ENCODE measurements at regions not wholly inside any gene's neighbourhood (a gene's known extent, or its start where the extent isn't known, plus 50 kb on each side); places are given as distances from the start of the nearest gene placed in this dataset.

GRCh38 chr16:20136446-20136968 is 62.8 kb upstream of the GPR139 start:
- TF ChIP-seq LRRFIP1 (CRISPR knock-in tag; conservative IDR thresholded peaks at IDR 0.05) (no peak), ZNF326 (CRISPR knock-in tag; IDR thresholded peaks at IDR 0.05; ENCODE audit: borderline replicate concordance) (no peak), SRSF9 (IDR thresholded peaks at IDR 0.05; ENCODE audit: borderline replicate concordance, insufficient read depth, low read depth, low read length, poor library complexity, severe bottlenecking) (no peak), KDM4B (CRISPR knock-in tag; IDR thresholded peaks at IDR 0.05) (no peak), MZF1 (CRISPR knock-in tag; IDR thresholded peaks at IDR 0.05; ENCODE audit: borderline replicate concordance) (no peak), SMC3 (IDR thresholded peaks at IDR 0.05; ENCODE audit: low read length) (no peak), KLF9 (CRISPR knock-in tag; IDR thresholded peaks at IDR 0.05; ENCODE audit: low read depth) (no peak), ZEB1 (IDR thresholded peaks at IDR 0.05; ENCODE audit: insufficient replicate concordance, low read depth) (no peak), SIN3A (IDR thresholded peaks at IDR 0.05; ENCODE audit: borderline replicate concordance, low read depth, low read length) (no peak)
